Loucy (cell line): ENCODE measurements at regions not wholly inside any gene's neighbourhood (a gene's known extent, or its start where the extent isn't known, plus 50 kb on each side); places are given as distances from the start of the nearest gene placed in this dataset.

ENCODE experiments used
- EZH2phosphoT487 ChIP-seq: fragments of 200-600 bp; IDR thresholded peaks from 2 replicates; pipeline ENCODE4 v1.6.1; 2018; ENCODE audit warnings: antibody characterized with exemption, mild to moderate bottlenecking, moderate library complexity, borderline replicate concordance
- TF ChIP-seq, protein P1 (sequence below): fragments of 200-600 bp; sonication (generic); conservative IDR thresholded peaks from 2 replicates; pipeline ENCODE4 v1.5.1; 2014; ENCODE audit warnings: mild to moderate bottlenecking, antibody characterized with exemption, low read length

DNA sequence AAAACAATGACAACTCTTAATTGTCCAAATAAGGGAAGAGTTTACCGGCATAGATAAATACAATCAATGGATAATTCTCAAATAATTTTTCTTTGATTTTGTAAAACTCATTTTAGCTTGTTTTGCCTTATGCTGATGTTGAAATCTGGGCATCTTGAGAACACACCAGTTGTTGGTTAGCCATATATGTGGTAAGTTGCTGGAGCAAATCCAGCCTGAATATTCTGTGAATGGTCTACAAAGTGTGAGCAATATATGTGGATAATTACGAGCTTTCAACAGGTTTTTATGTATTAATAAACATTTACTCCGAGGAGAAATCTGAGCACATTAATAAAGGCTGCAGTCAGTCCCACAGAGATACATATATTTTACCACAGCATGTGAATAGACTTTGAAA lies 423.6 kb downstream of the BCKDHB start:
- TF ChIP-seq, protein P1, sequence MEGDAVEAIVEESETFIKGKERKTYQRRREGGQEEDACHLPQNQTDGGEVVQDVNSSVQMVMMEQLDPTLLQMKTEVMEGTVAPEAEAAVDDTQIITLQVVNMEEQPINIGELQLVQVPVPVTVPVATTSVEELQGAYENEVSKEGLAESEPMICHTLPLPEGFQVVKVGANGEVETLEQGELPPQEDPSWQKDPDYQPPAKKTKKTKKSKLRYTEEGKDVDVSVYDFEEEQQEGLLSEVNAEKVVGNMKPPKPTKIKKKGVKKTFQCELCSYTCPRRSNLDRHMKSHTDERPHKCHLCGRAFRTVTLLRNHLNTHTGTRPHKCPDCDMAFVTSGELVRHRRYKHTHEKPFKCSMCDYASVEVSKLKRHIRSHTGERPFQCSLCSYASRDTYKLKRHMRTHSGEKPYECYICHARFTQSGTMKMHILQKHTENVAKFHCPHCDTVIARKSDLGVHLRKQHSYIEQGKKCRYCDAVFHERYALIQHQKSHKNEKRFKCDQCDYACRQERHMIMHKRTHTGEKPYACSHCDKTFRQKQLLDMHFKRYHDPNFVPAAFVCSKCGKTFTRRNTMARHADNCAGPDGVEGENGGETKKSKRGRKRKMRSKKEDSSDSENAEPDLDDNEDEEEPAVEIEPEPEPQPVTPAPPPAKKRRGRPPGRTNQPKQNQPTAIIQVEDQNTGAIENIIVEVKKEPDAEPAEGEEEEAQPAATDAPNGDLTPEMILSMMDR: no peak
- no peak for TF ChIP-seq EZH2phosphoT487
